ENCODE measurements at regions not wholly inside any gene's neighbourhood (a gene's known extent, or its start where the extent isn't known, plus 50 kb on each side); places are given as distances from the start of the nearest gene placed in this dataset.

DNA sequence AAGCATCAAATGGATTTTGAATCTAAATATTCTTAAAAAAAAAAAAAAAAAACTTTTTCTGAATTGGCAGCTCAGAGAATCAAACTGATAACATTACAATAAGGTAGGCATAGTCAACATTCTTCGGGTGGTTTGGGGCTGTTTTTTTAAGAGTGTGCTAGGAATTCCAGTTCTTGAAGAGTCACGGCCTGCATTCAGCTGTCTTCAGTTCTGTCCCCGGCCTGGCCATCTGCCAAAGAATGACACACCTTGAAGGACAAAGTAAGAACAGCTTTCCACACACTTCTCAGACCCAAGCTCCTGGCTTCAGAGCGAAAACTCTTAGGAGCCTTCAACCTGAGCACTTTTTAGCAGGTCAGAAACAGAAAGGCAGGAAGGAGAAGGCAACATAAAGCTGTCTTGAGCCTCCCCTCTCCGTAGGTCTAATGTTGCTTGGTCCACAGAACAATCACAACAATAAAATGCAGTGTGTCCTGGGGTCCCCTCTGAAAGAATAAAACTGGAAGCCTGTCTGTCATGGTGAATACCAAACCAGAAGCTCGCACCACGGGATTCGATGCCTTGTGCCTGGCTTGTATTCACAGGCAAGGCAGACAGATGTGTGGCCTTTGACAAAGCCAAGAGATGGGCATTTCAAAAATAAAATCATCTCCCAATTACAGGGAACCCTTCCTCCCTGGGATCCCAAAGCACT lies 524.4 kb upstream of the ZFHX3 start:
- no peaks in the 10 kb centered on the region for H3K36me3 Mint-ChIP-seq (ENCODE audit: low read depth)

DNA sequence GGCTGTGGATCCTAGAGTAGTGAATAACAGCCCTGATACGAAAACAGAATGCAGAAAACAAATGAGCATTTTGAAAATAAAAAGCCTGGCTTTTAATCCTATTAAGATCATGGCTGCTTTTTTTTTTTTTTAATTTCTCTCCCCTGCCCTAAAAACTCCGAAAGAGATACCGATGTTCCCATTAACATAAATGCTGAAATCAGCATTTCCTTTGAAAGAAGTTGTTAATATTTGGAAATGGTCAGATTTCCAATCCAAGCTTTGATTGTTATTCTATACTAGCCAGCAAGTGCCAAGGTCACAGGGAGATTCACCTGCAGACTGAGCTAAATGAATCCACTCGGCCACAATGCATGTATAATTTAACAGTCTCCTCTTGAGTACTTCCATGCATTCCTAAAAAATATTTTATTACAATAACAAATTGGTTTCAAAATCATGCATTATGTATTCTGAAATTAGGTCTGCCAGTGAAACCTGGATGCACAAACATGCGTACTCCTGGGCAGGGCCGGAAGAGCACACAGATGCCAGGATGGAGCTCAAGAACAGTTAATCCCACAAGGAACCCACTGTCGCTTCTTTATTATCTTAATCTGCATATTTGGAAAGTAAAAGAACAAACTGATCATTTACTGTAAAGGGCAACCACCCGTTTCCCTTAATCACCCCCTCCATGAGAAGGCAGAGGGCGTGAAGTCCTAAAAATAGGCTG lies 521.5 kb upstream of the ZFHX3 start:
- no peaks in the 10 kb centered on the region for H3K36me3 Mint-ChIP-seq (ENCODE audit: low read depth)
- H3K27me3 Mint-ChIP-seq: peaks cover 8% of the 10 kb centered on the region
- H3K9me3 Mint-ChIP-seq: no peaks in the 10 kb centered on the region
- no peak overlapping the region for H3K4me3 Mint-ChIP-seq
- H3K4me1 Mint-ChIP-seq (ENCODE audit: low read depth): no peaks in the 10 kb centered on the region
- no peak overlapping the region for H3K27ac Mint-ChIP-seq

More for the DNA sequence above, 524.4 kb upstream of the ZFHX3 start:
- H3K27me3 Mint-ChIP-seq: peaks cover 8% of the 10 kb centered on the region
- no peak overlapping the region for H3K27ac Mint-ChIP-seq
- no peaks in the 10 kb centered on the region for H3K9me3 Mint-ChIP-seq
- no peak overlapping the region for H3K4me3 Mint-ChIP-seq
- no peaks in the 10 kb centered on the region for H3K4me1 Mint-ChIP-seq (ENCODE audit: low read depth)

DNA sequence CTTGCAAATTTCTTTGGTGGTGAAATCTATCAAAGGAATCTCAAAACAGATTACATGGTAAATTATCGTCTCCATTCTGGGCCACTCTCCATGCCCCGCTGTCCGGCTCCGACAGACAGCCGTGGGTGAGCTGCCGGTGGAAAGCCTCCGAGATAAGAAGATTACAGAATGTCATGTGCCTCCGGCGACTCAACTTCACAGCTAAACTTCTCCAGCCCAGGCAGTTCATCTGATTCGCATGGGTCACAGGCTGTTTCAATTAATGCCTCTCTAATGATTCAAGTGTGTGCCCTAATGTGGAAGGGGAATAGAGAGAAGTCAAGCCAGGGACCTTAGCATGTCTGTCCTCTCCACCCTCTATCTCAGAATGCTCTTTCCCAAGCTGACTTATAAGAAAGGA lies 520.8 kb upstream of the ZFHX3 start:
- Mint-ChIP-seq H3K36me3 (ENCODE audit: low read depth) (no peaks in the 10 kb centered on the region), H3K27ac (no peak overlapping the region), H3K9me3 (no peaks in the 10 kb centered on the region), H3K4me3 (no peak overlapping the region), H3K4me1 (ENCODE audit: low read depth) (no peaks in the 10 kb centered on the region), H3K27me3 (peaks cover 8% of the 10 kb centered on the region)

DNA sequence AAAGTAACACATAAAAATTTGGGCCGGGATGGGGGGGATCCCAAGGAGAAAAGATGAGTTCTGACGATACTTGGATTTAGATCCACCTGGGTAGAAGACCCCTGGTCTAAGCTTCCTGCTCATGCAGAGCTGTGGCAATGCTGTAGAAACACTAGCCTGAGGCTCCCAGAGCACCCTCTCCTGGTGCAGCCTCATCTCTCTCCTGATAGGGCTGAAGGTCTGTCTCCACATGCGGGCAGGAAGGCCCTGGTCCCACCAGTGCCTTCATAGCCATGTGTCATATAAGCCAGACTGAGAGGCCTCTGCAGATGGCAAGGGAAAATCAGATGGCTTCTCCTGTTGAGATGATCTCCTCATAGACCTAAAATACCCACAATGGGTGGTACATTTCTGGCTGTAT lies 518.0 kb upstream of the ZFHX3 start:
- no peaks in the 10 kb centered on the region for H3K9me3 Mint-ChIP-seq

DNA sequence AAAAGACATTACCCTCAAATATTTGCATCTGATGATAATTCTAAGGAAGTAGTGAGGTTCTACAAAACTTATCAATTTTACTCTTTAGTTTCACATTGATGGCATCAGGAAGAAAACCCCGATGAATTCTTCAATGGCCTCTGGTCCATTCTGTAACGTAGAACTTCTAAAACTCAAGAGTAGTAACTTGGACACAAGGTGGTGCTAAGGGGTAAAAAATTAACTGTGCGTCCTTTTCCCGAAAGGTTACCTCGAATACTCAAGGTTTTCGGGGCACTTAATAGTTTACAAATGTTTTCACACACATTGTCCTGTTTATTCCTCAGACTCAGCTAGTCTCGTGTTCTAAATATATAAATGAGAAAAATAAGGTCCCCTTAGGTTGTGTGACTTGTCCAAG lies 517.3 kb upstream of the ZFHX3 start:
- no peaks in the 10 kb centered on the region for H3K36me3 Mint-ChIP-seq (ENCODE audit: low read depth)
- H3K9me3 Mint-ChIP-seq: no peaks in the 10 kb centered on the region
- peaks cover 7% of the 10 kb centered on the region for H3K27me3 Mint-ChIP-seq
- no peak overlapping the region for H3K4me3 Mint-ChIP-seq
- no peaks in the 10 kb centered on the region for H3K4me1 Mint-ChIP-seq (ENCODE audit: low read depth)
- H3K27ac Mint-ChIP-seq: no peak overlapping the region

More for the DNA sequence above, 518.0 kb upstream of the ZFHX3 start:
- Mint-ChIP-seq H3K4me3 (no peak overlapping the region), H3K27me3 (peaks cover 8% of the 10 kb centered on the region), H3K27ac (no peak overlapping the region), H3K36me3 (ENCODE audit: low read depth) (no peaks in the 10 kb centered on the region), H3K4me1 (ENCODE audit: low read depth) (no peaks in the 10 kb centered on the region)

DNA sequence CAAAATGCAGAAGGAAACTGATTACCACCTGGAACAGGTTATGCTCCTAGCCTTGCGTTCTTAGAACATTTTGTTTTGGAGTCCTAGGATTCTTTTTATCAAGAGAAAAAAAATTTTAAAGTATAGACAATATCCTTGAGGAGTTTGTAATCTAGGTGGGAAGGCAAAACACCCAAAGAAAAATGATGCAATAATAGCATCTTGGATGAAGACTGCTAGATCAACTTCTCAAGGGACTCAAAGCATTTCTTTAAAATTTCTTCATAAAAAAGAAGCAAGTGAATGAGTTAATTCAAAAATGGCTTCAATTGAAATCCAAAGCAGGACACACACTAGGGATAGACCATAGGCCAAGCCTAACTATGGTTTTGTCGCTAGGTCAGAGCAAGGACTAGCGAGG lies 515.8 kb upstream of the ZFHX3 start:
- no peak overlapping the region for H3K4me3 Mint-ChIP-seq
- no peaks in the 10 kb centered on the region for H3K36me3 Mint-ChIP-seq (ENCODE audit: low read depth)
- no peaks in the 10 kb centered on the region for H3K9me3 Mint-ChIP-seq
- H3K27ac Mint-ChIP-seq: no peak overlapping the region
- no peaks in the 10 kb centered on the region for H3K4me1 Mint-ChIP-seq (ENCODE audit: low read depth)
- no peaks in the 10 kb centered on the region for H3K27me3 Mint-ChIP-seq

DNA sequence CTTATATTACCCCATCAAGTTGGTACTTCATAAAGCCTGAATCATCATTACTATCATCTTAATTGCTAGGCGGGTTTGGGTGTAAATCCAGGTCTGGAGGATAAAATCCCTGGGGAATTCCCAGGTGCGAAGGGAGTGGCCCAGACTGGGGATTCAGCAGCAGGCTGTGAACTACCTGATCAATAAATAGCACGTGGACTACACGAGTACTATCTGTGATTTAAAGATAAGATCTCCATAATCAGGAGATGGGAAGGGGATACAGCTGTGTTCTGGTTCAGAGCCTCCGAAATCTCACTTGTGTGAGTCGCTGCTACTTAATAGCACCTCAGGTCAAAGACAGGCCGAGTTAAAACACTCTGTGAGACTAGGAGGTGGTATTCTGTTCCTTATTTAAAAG lies 512.6 kb upstream of the ZFHX3 start:
- no peaks in the 10 kb centered on the region for H3K4me1 Mint-ChIP-seq (ENCODE audit: low read depth)
- H3K27ac Mint-ChIP-seq: no peak overlapping the region
- no peak overlapping the region for H3K4me3 Mint-ChIP-seq
- no peaks in the 10 kb centered on the region for H3K36me3 Mint-ChIP-seq (ENCODE audit: low read depth)
- no peaks in the 10 kb centered on the region for H3K27me3 Mint-ChIP-seq
- peaks cover 3% of the 10 kb centered on the region for H3K9me3 Mint-ChIP-seq

DNA sequence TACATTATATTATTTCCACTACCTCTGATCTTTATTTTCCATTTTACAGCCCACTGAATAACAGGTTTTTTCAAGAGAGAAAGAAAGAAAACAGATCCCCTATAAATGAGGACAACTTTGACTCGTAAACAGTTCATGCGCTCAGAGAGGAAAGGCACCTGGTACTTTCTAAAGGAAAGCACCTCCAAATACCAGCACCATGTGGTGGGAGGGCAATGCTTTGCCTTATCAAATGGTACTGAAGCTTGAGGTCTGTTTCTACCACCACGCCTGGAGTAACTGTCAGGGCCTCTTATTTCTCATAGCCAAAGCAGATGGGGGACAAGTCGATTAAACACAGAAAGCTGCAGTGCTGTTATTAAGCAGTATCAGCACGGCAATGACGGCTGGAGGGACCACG lies 510.3 kb upstream of the ZFHX3 start:
- Mint-ChIP-seq H3K4me3 (no peak overlapping the region), H3K9me3 (peaks cover 3% of the 10 kb centered on the region), H3K27me3 (peaks cover 4% of the 10 kb centered on the region), H3K4me1 (ENCODE audit: low read depth) (no peaks in the 10 kb centered on the region), H3K36me3 (ENCODE audit: low read depth) (no peaks in the 10 kb centered on the region), H3K27ac (no peak overlapping the region)

DNA sequence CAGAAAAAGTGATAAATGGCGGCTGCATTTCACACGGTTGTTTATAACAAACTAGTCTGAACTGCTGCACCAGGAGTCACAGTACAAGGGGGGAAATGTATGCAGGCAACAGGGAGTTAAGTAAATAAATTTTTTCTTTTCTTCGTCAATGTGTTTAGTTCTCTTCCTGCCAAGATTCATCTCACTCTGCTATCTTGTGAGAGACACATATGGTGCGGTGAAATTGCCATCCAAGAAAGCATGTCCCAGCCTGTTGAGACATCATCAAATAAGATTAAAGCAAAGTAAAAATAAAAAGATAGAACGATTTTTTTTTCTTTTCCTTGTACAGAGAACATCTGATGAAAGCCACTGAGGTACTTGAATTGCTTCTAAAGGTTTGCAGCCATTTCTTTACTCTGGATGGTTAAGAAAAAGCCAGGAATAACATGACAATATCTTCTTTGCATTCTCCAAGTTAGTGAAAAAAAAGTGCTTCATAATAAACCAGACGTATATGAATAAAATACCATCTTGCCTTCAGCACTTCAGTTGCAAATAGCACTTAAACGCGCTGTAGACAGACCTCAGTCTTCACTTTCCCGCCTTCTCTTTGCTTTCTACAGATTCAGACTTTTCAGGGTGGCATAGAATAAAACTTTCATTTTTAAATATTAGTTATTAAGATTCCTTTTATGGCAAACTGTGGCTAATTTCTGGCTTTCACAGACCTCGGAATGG lies 506.2 kb upstream of the ZFHX3 start:
- Mint-ChIP-seq H3K27me3 (peaks cover 10% of the 10 kb centered on the region), H3K4me3 (no peak overlapping the region), H3K27ac (no peak overlapping the region), H3K9me3 (peaks cover 3% of the 10 kb centered on the region), H3K36me3 (ENCODE audit: low read depth) (no peaks in the 10 kb centered on the region), H3K4me1 (ENCODE audit: low read depth) (no peaks in the 10 kb centered on the region)

DNA sequence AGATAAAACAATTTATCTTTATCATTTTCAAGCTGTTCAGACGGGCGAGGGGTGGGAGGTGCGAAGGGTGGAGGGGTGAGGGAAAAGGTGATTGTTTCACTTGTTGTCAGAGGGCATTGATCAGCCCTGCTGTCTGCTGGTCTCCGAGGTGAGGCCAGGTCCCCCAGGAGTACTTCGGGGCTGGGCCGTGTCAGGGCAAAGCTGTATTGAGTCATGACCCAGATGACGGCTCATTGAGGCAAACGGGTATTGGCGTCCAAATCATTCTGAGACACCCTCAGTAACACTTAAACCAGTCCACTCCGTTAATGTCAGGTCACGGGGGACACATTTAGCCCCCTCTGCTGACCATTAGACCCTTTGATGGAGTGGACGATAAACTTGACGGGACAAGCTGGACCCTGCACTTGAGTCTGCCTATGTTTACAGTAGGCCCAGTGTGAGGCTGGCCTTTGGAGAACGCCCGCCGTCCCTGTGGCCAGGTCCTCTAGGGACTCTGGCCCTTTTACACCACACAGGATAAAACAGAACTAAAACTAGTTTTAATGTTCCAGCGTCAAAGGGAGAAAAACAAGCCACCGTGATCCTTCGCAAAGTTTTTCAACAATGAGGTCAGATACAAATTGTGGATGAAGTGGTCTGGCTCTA lies 502.2 kb upstream of the ZFHX3 start:
- peaks cover 34% of the 10 kb centered on the region for H3K27me3 Mint-ChIP-seq
- no peaks in the 10 kb centered on the region for H3K36me3 Mint-ChIP-seq (ENCODE audit: low read depth)
- H3K4me1 Mint-ChIP-seq (ENCODE audit: low read depth): no peaks in the 10 kb centered on the region

DNA sequence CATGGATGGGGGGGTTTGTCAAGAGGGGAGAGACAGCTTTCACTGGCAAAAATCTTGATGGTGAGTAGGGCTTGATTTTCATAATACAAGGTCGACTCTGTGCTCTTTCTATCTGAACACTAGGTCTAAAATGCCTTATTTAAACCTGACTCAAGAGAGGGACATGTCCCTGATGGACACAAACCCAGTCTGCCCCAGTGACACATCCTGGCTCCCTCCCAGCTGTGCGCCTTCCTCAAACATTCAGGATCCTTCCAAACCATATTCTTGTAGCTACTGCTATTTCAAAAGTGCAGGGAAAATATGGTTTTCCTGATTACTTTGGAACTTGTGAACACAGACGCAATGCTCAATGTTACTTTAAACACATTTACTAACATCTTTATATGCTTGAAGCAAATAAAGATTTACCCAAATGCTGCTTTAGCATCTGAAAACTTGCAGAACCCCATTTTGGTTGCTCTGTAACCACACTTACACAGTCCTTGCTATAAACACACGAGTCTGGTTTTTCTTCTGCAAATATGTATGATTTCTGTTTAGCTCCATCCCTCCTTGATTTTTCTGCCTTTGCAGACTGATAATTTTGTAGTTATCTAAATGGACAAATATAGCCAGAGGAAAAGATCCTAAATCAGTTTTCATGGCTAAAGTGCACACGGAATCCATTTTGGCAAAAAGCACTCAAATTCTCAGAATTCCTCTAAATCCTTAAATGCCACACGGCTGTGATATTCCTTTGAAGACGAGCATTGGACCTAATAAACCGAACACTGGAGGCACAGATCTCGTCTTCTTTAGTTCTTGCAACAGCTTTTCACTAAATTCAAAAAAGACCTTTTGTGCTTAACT lies 499.9 kb upstream of the ZFHX3 start:
- no peaks in the 10 kb centered on the region for H3K36me3 Mint-ChIP-seq (ENCODE audit: low read depth)
- peaks cover 52% of the 10 kb centered on the region for H3K27me3 Mint-ChIP-seq

More for the DNA sequence above, 502.2 kb upstream of the ZFHX3 start:
- no peak overlapping the region for H3K27ac Mint-ChIP-seq
- no peaks in the 10 kb centered on the region for H3K9me3 Mint-ChIP-seq
- H3K4me3 Mint-ChIP-seq: no peak overlapping the region

DNA sequence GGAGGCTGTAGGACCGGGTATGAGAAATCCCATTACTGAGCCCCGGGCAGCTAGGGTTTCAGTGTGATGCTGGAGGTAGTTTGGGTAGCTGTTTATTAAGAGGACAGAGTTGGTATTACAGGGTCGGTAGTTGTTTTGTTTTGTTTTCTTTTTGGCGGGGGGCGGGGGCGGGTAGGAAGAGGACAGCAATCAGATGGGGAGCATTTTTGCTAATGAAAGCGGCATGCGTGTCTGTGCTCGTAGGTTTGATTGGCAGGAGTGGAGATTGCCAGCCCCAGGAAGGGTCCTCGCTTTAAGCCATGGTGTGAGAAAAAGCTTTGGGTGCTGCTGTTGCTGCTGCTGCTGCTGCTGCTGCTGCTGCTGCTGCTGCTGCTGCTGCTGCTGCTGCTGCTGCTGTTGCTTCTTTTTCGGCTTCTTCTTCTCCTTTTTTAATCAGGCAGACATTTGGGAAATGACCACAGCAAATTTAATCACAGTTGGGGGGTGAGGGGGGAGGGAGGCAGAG lies 498.5 kb upstream of the ZFHX3 start:
- H3K27ac Mint-ChIP-seq: no peak overlapping the region

More for the DNA sequence above, 499.9 kb upstream of the ZFHX3 start:
- no peaks in the 10 kb centered on the region for H3K4me1 Mint-ChIP-seq (ENCODE audit: low read depth)
- H3K27ac Mint-ChIP-seq: no peak overlapping the region
- H3K9me3 Mint-ChIP-seq: no peaks in the 10 kb centered on the region
- no peak overlapping the region for H3K4me3 Mint-ChIP-seq

DNA sequence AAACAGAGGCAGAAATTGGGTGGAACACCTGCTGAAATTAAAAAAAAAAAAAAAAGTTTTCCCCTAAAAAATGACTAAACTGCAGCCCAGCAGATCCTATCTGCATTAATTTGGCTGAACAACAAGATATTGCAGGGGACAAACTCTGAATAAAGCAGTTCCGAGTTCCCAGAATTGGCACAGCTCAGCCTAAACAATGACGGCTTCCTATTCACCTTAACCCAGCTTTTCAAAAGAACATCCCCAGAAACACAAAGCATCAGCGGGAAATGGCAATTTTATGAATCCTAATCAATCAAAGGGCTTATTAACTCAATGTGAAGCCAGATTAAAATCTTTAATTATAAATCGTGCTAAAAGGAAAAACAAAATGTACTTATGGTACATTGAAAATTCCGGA lies 497.8 kb upstream of the ZFHX3 start:
- Mint-ChIP-seq H3K9me3 (no peaks in the 10 kb centered on the region), H3K27ac (no peak overlapping the region), H3K27me3 (peaks cover 59% of the 10 kb centered on the region), H3K4me1 (ENCODE audit: low read depth) (no peaks in the 10 kb centered on the region), H3K36me3 (ENCODE audit: low read depth) (no peaks in the 10 kb centered on the region), H3K4me3 (no peak overlapping the region)

More for the DNA sequence above, 498.5 kb upstream of the ZFHX3 start:
- Mint-ChIP-seq H3K27me3 (peaks cover 59% of the 10 kb centered on the region), H3K36me3 (ENCODE audit: low read depth) (no peaks in the 10 kb centered on the region), H3K4me1 (ENCODE audit: low read depth) (no peaks in the 10 kb centered on the region), H3K9me3 (no peaks in the 10 kb centered on the region), H3K4me3 (no peak overlapping the region)

DNA sequence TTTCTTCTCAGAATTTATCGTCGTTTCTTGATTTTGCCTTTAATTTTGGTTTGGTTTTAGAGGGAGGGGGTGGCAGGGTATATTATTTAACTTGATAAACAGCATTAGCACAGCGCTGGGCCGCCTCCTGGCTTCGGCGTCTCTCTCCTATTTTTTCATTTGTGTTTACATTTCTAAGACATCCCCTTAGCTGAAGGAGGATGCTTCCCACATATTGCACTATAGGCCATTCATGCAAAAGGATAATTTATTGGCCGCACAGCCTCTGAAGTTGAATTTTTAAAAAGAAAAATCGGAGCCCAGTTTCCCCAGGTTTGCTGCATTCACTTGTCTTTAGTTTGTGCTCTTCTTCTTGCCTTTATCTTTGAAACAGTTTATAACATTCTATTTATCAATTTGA lies 497.4 kb upstream of the ZFHX3 start:
- H3K36me3 Mint-ChIP-seq (ENCODE audit: low read depth): no peaks in the 10 kb centered on the region
- H3K9me3 Mint-ChIP-seq: no peaks in the 10 kb centered on the region
- H3K4me3 Mint-ChIP-seq: no peak overlapping the region
- H3K4me1 Mint-ChIP-seq (ENCODE audit: low read depth): no peaks in the 10 kb centered on the region
- no peak overlapping the region for H3K27ac Mint-ChIP-seq
- peaks cover 59% of the 10 kb centered on the region for H3K27me3 Mint-ChIP-seq
